ENCODE measurements at regions not wholly inside any gene's neighbourhood (a gene's known extent, or its start where the extent isn't known, plus 50 kb on each side); places are given as distances from the start of the nearest gene placed in this dataset.

DNA sequence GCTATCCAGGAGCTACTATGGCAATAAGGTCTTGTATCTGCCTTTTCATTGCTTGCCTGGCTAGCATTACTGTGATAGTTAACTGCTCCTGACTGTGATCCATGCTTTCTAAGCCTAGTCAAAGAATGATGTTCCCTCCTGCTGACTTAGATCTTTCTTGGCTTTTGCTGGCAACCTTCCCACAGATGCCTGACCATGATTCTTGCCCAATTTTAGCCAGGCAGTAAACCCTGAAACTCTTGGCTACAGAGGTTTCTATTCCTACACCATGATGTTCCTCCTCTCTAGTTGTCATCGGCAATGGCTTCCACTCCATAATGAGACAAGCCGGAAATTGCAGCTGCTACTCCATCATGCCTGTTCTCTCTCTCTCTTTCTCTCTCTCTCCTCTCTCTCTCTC lies 238.1 kb downstream of the HAO1 start:
- POLR2A ChIA-PET = no interaction called here

DNA sequence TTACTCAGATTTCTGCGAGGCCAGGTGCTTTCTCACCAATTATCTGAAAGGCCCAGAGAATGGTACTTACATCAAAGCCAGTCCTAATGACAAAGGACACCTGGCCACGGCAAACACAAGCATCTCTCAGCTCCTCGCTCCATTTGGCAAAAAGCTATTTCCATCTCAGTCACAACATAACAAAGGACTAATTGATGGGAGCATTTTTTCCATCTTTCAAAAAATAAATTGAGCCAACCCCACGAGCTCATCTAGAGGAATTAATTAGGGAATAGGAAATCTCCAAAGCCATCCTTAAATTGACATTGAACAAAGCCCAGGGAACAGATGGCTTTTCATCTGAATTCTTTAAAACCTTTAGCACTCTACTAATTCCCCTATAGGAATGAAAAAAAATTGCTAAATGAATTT lies 236.7 kb downstream of the HAO1 start:
- TF ChIP-seq L3MBTL2 (conservative IDR thresholded peaks at IDR 0.05) (no peak), CTBP1 (IDR thresholded peaks at IDR 0.05; ENCODE audit: borderline replicate concordance) (no peak), BHLHE40 (IDR thresholded peaks at IDR 0.05; ENCODE audit: borderline replicate concordance) (no peak), SP1 (IDR thresholded peaks at IDR 0.05) (no peak), SUZ12 (IDR thresholded peaks at IDR 0.05) (no peak), TARDBP (IDR thresholded peaks at IDR 0.05) (no peak), NFRKB (IDR thresholded peaks at IDR 0.05) (no peak), ARNT (IDR thresholded peaks at IDR 0.05) (no peak), FOXK2 (IDR thresholded peaks at IDR 0.05) (no peak), FOXA1 (IDR thresholded peaks at IDR 0.05) (no peak), FOXM1 (IDR thresholded peaks at IDR 0.05; ENCODE audit: borderline replicate concordance) (no peak), HDGF (IDR thresholded peaks at IDR 0.05; ENCODE audit: borderline replicate concordance) (no peak)
- TF ChIP-seq, protein P1, sequence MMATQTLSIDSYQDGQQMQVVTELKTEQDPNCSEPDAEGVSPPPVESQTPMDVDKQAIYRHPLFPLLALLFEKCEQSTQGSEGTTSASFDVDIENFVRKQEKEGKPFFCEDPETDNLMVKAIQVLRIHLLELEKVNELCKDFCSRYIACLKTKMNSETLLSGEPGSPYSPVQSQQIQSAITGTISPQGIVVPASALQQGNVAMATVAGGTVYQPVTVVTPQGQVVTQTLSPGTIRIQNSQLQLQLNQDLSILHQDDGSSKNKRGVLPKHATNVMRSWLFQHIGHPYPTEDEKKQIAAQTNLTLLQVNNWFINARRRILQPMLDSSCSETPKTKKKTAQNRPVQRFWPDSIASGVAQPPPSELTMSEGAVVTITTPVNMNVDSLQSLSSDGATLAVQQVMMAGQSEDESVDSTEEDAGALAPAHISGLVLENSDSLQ (IDR thresholded peaks at IDR 0.05) = no peak
- CTCF ChIA-PET = no interaction called here
- DNase-seq (ENCODE audit: extremely low spot score) = no peak
- POLR2A ChIA-PET = interaction anchor here (0.6 kb wide), 1 partner anchor 1425 kb away, joined by 5 read pairs; no protein-coding TSS in a partner anchor

More for the DNA sequence above, 238.1 kb downstream of the HAO1 start:
- CTCF ChIA-PET = no interaction called here
- no peak for TF ChIP-seq TARDBP (IDR thresholded peaks at IDR 0.05)
- no peak for TF ChIP-seq L3MBTL2 (conservative IDR thresholded peaks at IDR 0.05)
- TF ChIP-seq, protein P1 (IDR thresholded peaks at IDR 0.05) = no peak
- TF ChIP-seq NFRKB (IDR thresholded peaks at IDR 0.05) = no peak
- TF ChIP-seq FOXK2 (IDR thresholded peaks at IDR 0.05) = no peak
- no peak for TF ChIP-seq SUZ12 (IDR thresholded peaks at IDR 0.05)
- TF ChIP-seq SP1 (IDR thresholded peaks at IDR 0.05) = no peak
- TF ChIP-seq HDGF (IDR thresholded peaks at IDR 0.05; ENCODE audit: borderline replicate concordance) = no peak
- no peak for TF ChIP-seq FOXM1 (IDR thresholded peaks at IDR 0.05; ENCODE audit: borderline replicate concordance)
- TF ChIP-seq BHLHE40 (IDR thresholded peaks at IDR 0.05; ENCODE audit: borderline replicate concordance) = no peak
- TF ChIP-seq ARNT (IDR thresholded peaks at IDR 0.05) = no peak
- no peak for TF ChIP-seq ZNF384 (IDR thresholded peaks at IDR 0.05)
- TF ChIP-seq FOXA1 (IDR thresholded peaks at IDR 0.05) = no peak
- no peak for TF ChIP-seq ELF4 (IDR thresholded peaks at IDR 0.05)
- no peak for DNase-seq (ENCODE audit: extremely low spot score)

DNA sequence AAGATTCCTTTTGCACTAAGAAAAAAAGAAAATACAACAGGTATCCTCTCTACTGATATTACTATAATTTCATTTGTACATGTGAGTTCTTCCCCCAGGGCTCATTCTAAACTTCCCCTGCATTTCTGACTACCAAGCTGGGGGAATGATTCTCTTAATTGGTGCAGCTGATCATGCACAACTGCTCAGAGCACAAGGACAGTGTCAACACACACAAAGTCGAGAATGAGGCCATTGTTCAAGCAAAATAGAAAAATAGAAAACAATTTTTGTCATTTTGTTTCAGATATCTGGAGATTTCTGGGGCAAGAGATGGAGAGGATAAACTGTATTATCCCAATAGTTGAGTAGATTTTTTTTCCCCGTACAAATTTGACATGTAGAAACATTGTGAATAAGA lies 236.3 kb downstream of the HAO1 start:
- POLR2A ChIA-PET = no interaction called here
- TF ChIP-seq FOXA1 (IDR thresholded peaks at IDR 0.05) = no peak
- TF ChIP-seq HDGF (IDR thresholded peaks at IDR 0.05; ENCODE audit: borderline replicate concordance) = no peak
- TF ChIP-seq FOXM1 (IDR thresholded peaks at IDR 0.05; ENCODE audit: borderline replicate concordance) = no peak
- TF ChIP-seq BHLHE40 (IDR thresholded peaks at IDR 0.05; ENCODE audit: borderline replicate concordance) = no peak
- TF ChIP-seq NFRKB (IDR thresholded peaks at IDR 0.05) = no peak
- no peak for TF ChIP-seq TARDBP (IDR thresholded peaks at IDR 0.05)
- no peak for TF ChIP-seq ELF4 (IDR thresholded peaks at IDR 0.05)
- no peak for TF ChIP-seq ARNT (IDR thresholded peaks at IDR 0.05)
- TF ChIP-seq SP1 (IDR thresholded peaks at IDR 0.05) = no peak
- TF ChIP-seq L3MBTL2 (conservative IDR thresholded peaks at IDR 0.05) = no peak
- TF ChIP-seq ZNF384 (IDR thresholded peaks at IDR 0.05) = no peak
- no peak for TF ChIP-seq LEF1 (IDR thresholded peaks at IDR 0.05; ENCODE audit: borderline replicate concordance)
- TF ChIP-seq, protein P1 (IDR thresholded peaks at IDR 0.05) = no peak
- no peak for TF ChIP-seq SUZ12 (IDR thresholded peaks at IDR 0.05)
- DNase-seq (ENCODE audit: extremely low spot score) = no peak
- CTCF ChIA-PET = no interaction called here

DNA sequence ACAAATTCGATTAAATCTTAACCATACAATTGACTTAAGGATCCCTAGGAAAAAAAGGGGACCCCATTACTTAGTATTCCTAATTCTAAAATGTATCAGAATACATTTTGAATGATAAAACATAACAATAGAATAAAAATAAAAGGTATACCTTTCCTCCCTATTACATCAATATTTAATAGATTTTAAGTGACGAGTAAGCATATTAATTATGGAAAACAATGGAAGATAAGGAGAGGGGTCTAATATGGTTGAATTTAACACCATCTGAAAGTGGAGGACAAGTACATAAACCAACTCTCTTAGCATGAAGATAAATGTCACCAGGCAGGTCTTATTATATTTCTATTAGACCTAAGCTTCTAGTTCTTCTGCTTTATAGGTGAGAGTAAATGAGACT lies 232.1 kb downstream of the HAO1 start:
- POLR2A ChIA-PET = no interaction called here
- DNase-seq (ENCODE audit: extremely low spot score) = no peak
- no peak for TF ChIP-seq ELF4 (IDR thresholded peaks at IDR 0.05)
- CTCF ChIA-PET = no interaction called here

DNA sequence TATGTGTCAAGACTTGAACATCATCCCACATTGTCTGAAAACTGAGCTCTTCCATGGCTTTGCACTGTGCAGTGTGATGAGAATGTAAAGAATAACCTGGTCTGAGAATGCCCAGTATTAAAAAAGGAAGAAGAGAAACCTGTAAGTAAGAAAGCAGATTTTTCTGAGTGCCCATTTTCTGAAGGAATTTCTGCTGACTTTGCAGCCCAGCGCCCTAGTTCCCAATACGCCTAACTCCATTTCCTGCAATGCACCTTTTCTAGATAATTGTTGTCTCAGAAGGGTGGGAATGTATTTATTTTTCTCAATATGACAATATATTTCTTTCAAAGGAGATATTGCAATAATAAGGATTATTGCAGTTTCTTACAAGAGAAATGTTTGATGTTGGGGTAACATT lies 231.5 kb downstream of the HAO1 start:
- CTCF ChIA-PET = no interaction called here
- POLR2A ChIA-PET = no interaction called here
- TF ChIP-seq ELF4 (IDR thresholded peaks at IDR 0.05) (no peak), NFRKB (IDR thresholded peaks at IDR 0.05) (no peak), LEF1 (IDR thresholded peaks at IDR 0.05; ENCODE audit: borderline replicate concordance) (no peak), HDGF (IDR thresholded peaks at IDR 0.05; ENCODE audit: borderline replicate concordance) (no peak), FOXK2 (IDR thresholded peaks at IDR 0.05) (no peak), SP1 (IDR thresholded peaks at IDR 0.05) (no peak), ZNF384 (IDR thresholded peaks at IDR 0.05) (no peak), ARNT (IDR thresholded peaks at IDR 0.05) (no peak), TARDBP (IDR thresholded peaks at IDR 0.05) (no peak), FOXM1 (IDR thresholded peaks at IDR 0.05; ENCODE audit: borderline replicate concordance) (no peak), SUZ12 (IDR thresholded peaks at IDR 0.05) (no peak)
- TF ChIP-seq, protein P1 (IDR thresholded peaks at IDR 0.05) = no peak
- no peak for DNase-seq (ENCODE audit: extremely low spot score)

DNA sequence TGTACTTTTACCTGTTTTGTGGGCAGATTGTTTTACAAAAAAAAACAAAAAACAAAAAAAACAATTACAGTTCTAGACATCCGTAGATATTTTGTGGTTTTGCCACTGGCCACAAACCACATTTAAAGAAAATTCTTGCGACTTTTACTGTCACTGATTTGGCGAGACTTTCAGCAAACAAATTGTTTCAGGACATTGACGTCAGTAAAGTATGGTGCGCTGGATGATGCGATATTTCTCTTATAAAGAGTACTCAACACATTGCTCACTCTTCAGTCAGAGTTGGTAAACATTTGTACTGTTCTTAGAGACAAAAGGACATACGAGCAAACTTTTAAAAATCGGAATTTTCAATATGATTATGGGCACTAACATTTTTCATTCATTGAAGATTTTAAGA lies 229.8 kb downstream of the HAO1 start:
- TF ChIP-seq SP1 (IDR thresholded peaks at IDR 0.05) = no peak
- no peak for TF ChIP-seq ZNF384 (IDR thresholded peaks at IDR 0.05)
- no peak for TF ChIP-seq LEF1 (IDR thresholded peaks at IDR 0.05; ENCODE audit: borderline replicate concordance)
- TF ChIP-seq, protein P1 (IDR thresholded peaks at IDR 0.05) = no peak
- no peak for TF ChIP-seq ARNT (IDR thresholded peaks at IDR 0.05)
- CTCF ChIA-PET = no interaction called here
- no peak for DNase-seq (ENCODE audit: extremely low spot score)
- POLR2A ChIA-PET = no interaction called here
